ENCODE measurements at regions not wholly inside any gene's neighbourhood (a gene's known extent, or its start where the extent isn't known, plus 50 kb on each side); places are given as distances from the start of the nearest gene placed in this dataset.

- TF ChIP-seq POLR2A (IDR thresholded peaks at IDR 0.05) (no peak), CTCF (IDR thresholded peaks at IDR 0.05) (no peak)
Measured at GRCh38 chr4:183828839-183829238, 76.3 kb upstream of the STOX2 start.

Data from vagina (tissue), 2 donors.